SK-N-SH (cell line): ENCODE measurements at regions not wholly inside any gene's neighbourhood (a gene's known extent, or its start where the extent isn't known, plus 50 kb on each side); places are given as distances from the start of the nearest gene placed in this dataset.

Experiments used
- CTCF ChIA-PET: fragments of 300-600, 350-600 bp; formaldehyde crosslinking; extraction: SDS; loops from one replicate; lab custom pipeline; 2021; lab: Yijun Ruan, JAX
- POLR2A ChIA-PET: fragments of 350-600 bp; sonication (Branson Sonifier 250); formaldehyde crosslinking; extraction: SDS; loops from one replicate; lab custom pipeline; 2020; ENCODE audit warnings: antibody characterized with exemption, inconsistent platforms; lab: Yijun Ruan, JAX
- DNase-seq: peaks from one replicate; pipeline ENCODE4 v3.0.0; 2012
- H2AFZ ChIP-seq: fragments of 200-600 bp; sonication (generic); 2 replicates; pipeline ENCODE4 v1.8.1; 2016; ENCODE audit warnings: antibody characterized with exemption, mild to moderate bottlenecking, low read depth
- H3F3A ChIP-seq: fragments of 200-600 bp; sonication (generic); replicated peaks from 2 replicates; pipeline ENCODE3; 2016; ENCODE audit warnings: antibody characterized with exemption, mild to moderate bottlenecking; ENCODE audit not compliant: insufficient read depth
- H3K27ac ChIP-seq, 2 experiments: fragments of 200-500 bp in 1 of 2; fragments of 200-600 bp in 1 of 2; sonication (Bioruptor generic) in 1 of 2; sonication (generic), shearing (Covaris generic) in 1 of 2; 2 replicates each; pipeline versions ENCODE4 v1.5.1 to v1.6.1; 2014 to 2016; ENCODE audit warnings: low read depth in 2 of 2, inconsistent platforms in 1 of 2, low read length in 1 of 2, mild to moderate bottlenecking in 1 of 2, mixed read lengths in 1 of 2
- H3K27me3 ChIP-seq: fragments of 200-600 bp; sonication (generic), shearing (Covaris generic); 2 replicates; pipeline ENCODE4 v1.6.1; 2016; ENCODE audit warnings: mixed run types; ENCODE audit not compliant: insufficient read depth
- H3K36me3 ChIP-seq, 2 experiments: fragments of 200-500 bp in 1 of 2; fragments of 200-600 bp in 1 of 2; sonication (Bioruptor generic) in 1 of 2; sonication (generic) in 1 of 2; replicated peaks in 1 of 2; 2 replicates each; pipeline versions ENCODE3 to v1.5.1; 2014 to 2016; ENCODE audit warnings: low read length in 1 of 2, mild to moderate bottlenecking in 1 of 2; ENCODE audit not compliant: insufficient read depth in 2 of 2, control insufficient read depth in 1 of 2
- H3K4me1 ChIP-seq, 2 experiments: fragments of 200-500 bp in 1 of 2; fragments of 200-600 bp in 1 of 2; sonication (Bioruptor generic) in 1 of 2; sonication (generic), shearing (Covaris generic) in 1 of 2; 2 replicates each; pipeline versions ENCODE4 v1.5.1 to v1.6.1; 2014 to 2016; ENCODE audit warnings: low read depth in 1 of 2, low read length in 1 of 2, mixed run types in 1 of 2; ENCODE audit not compliant: insufficient read depth in 2 of 2, control insufficient read depth in 1 of 2
- H3K4me2 ChIP-seq: fragments of 200-600 bp; sonication (generic), shearing (Covaris generic); 2 replicates; pipeline ENCODE4 v1.6.1; 2017; ENCODE audit warnings: mixed run types
- H3K4me3 ChIP-seq, 2 experiments: fragments of 200-500 bp in 1 of 2; fragments of 200-600 bp in 1 of 2; sonication (Bioruptor generic) in 1 of 2; sonication (generic), shearing (Covaris generic) in 1 of 2; 2 replicates each; pipeline versions ENCODE4 v1.5.1 to v1.8.1; 2014 to 2016; ENCODE audit warnings: low read depth in 2 of 2, inconsistent platforms in 1 of 2, low read length in 1 of 2, mild to moderate bottlenecking in 1 of 2, mixed read lengths in 1 of 2, moderate library complexity in 1 of 2
- H3K79me2 ChIP-seq: fragments of 200-600 bp; sonication (generic); 2 replicates; pipeline ENCODE4 v1.8.1; 2017; ENCODE audit warnings: mild to moderate bottlenecking; ENCODE audit not compliant: insufficient read depth
- H3K9ac ChIP-seq: fragments of 200-600 bp; sonication (generic); 2 replicates; pipeline ENCODE4 v1.6.1; 2017; ENCODE audit warnings: mixed run types
- H3K9me2 ChIP-seq: fragments of 200-600 bp; sonication (generic); 2 replicates; pipeline ENCODE4 v1.6.1; 2017; ENCODE audit warnings: mixed run types
- H3K9me3 ChIP-seq: fragments of 200-600 bp; sonication (generic); 2 replicates; pipeline ENCODE4 v1.6.1; 2017; ENCODE audit warnings: mixed run types, mild to moderate bottlenecking, moderate library complexity
- H4K20me1 ChIP-seq: fragments of 200-600 bp; sonication (generic); 2 replicates; pipeline ENCODE4 v1.6.1; 2017; ENCODE audit warnings: mild to moderate bottlenecking, mixed run types; ENCODE audit not compliant: insufficient read depth
- ELF1 ChIP-seq: IDR thresholded peaks from 2 replicates; pipeline ENCODE4 v1.4.0; 2012
- EP300 ChIP-seq, 2 experiments: IDR thresholded peaks; 2 replicates each; pipeline versions ENCODE4 v1.4.0 to v1.6.1; 2012; ENCODE audit warnings: borderline replicate concordance in 1 of 2, low read depth in 1 of 2, low read length in 1 of 2
- EZH2phosphoT487 ChIP-seq: fragments of 200-600 bp; sonication (generic); IDR thresholded peaks from 2 replicates; pipeline ENCODE4 v1.6.1; 2017; ENCODE audit warnings: low read depth, mixed run types, mild to moderate bottlenecking, antibody characterized with exemption, moderate library complexity, borderline replicate concordance
- FOSL2 ChIP-seq: IDR thresholded peaks from 2 replicates; pipeline ENCODE4 v1.4.0; 2012; ENCODE audit warnings: low read depth, mild to moderate bottlenecking, moderate library complexity, borderline replicate concordance
- GABPA ChIP-seq: IDR thresholded peaks from 2 replicates; pipeline ENCODE4 v1.4.0; 2012; ENCODE audit warnings: low read depth, mild to moderate bottlenecking
- JUND ChIP-seq: IDR thresholded peaks from 2 replicates; pipeline ENCODE4 v1.4.0; 2012
- MEF2A ChIP-seq: IDR thresholded peaks from 2 replicates; pipeline ENCODE4 v1.4.0; 2012; ENCODE audit warnings: low read depth, borderline replicate concordance
- NFIC ChIP-seq: IDR thresholded peaks from 2 replicates; pipeline ENCODE4 v1.4.0; 2012; ENCODE audit warnings: borderline replicate concordance
- NRF1 ChIP-seq: IDR thresholded peaks from 2 replicates; pipeline ENCODE4 v1.6.1; 2012; ENCODE audit warnings: low read depth, mild to moderate bottlenecking, low read length
- POLR2AphosphoS5 ChIP-seq: IDR thresholded peaks from 2 replicates; pipeline ENCODE4 v1.6.1; 2012; ENCODE audit warnings: low read depth, low read length
- RCOR1 ChIP-seq: fragments of 150-350 bp; IDR thresholded peaks from 2 replicates; pipeline ENCODE4 v1.6.1; 2017; ENCODE audit warnings: antibody characterized with exemption, low read length
- SIN3A ChIP-seq: IDR thresholded peaks from 2 replicates; pipeline ENCODE4 v1.6.1; 2012; ENCODE audit warnings: low read depth, mild to moderate bottlenecking, low read length, moderate library complexity, borderline replicate concordance
- TAF1 ChIP-seq: IDR thresholded peaks from 2 replicates; pipeline ENCODE4 v1.6.1; 2012; ENCODE audit warnings: low read depth, mild to moderate bottlenecking, low read length, moderate library complexity, borderline replicate concordance
- TCF12 ChIP-seq: IDR thresholded peaks from 2 replicates; pipeline ENCODE4 v1.4.0; 2012
- YY1 ChIP-seq: IDR thresholded peaks from 2 replicates; pipeline ENCODE4 v1.4.0; 2012; ENCODE audit warnings: low read depth, mild to moderate bottlenecking
- WGBS: methylation state at CpG from one replicate; pipeline ENCODE4 v1.1.6; 2017; ENCODE audit warnings: low lambda C conversion rate; 5-methylcytosine and 5-hydroxymethylcytosine counted together
- TF ChIP-seq, protein P1 (sequence below): fragments of 200-600 bp; sonication (generic); IDR thresholded peaks from 2 replicates; pipeline ENCODE4 v1.6.1; 2017; ENCODE audit warnings: antibody characterized with exemption, mild to moderate bottlenecking, moderate library complexity
- TF ChIP-seq, protein P2 (sequence below): IDR thresholded peaks from 2 replicates; pipeline ENCODE4; 2012
- TF ChIP-seq, protein P3 (sequence below): IDR thresholded peaks from 2 replicates; pipeline ENCODE4 v1.4.0; 2012; ENCODE audit warnings: low read depth, borderline replicate concordance

DNA sequence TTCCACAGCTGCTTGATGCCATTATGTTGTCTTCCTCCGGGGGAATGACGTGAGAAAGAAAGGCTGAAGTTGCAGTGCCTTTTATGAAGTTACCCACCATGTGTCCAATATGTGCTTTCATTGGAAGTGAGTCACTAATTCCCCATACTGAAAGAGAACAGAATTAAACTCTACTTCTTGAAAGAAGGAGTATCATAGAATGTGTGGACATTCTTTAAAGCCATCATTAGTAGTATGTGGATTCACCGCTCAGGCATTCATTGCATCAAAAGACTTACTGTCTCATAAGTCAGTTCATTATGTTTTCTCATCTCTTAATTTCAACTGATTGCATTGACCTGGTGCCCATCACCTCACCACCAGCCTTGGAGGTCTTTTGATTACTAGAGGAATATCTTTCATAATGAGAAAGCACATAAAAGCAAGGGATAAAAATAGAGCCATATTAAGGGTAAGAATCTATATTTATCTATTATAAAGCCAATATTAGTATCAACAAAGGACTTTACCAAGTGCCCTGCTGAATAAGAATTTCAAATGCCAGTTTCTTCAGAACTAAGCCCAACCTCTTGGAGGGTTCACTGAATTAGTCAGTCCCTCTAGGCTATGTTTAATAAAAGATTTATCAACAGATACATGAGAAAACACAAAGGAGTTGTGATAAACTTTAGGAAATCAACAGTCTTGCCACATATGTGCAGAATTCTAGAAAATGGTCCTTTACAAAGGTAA lies 516.1 kb downstream of the NTRK2 start:
- ChIA-PET CTCF (no interaction called here), POLR2A (no interaction called here)
- H2AFZ ChIP-seq: no peak overlapping the region
- H3K4me2 ChIP-seq: no peak overlapping the region
- no peak for DNase-seq
- H3K4me1 ChIP-seq: no peaks in the 10 kb centered on the region
- no peak overlapping the region for H3K27ac ChIP-seq
- WGBS: 86% methylated on average over 3 of the region's 3 CpGs
- no peaks in the 10 kb centered on the region for H3F3A ChIP-seq
- H3K79me2 ChIP-seq: no peaks in the 10 kb centered on the region
- H3K36me3 ChIP-seq: no peaks in the 10 kb centered on the region
- TF ChIP-seq JUND: no peak
- TF ChIP-seq FOSL2: no peak
- TF ChIP-seq EP300 (IDR thresholded peaks at IDR 0.05; ENCODE audit: borderline replicate concordance in 1 of 2, low read depth in 1 of 2, low read length in 1 of 2): no peak
- TF ChIP-seq, protein P1, sequence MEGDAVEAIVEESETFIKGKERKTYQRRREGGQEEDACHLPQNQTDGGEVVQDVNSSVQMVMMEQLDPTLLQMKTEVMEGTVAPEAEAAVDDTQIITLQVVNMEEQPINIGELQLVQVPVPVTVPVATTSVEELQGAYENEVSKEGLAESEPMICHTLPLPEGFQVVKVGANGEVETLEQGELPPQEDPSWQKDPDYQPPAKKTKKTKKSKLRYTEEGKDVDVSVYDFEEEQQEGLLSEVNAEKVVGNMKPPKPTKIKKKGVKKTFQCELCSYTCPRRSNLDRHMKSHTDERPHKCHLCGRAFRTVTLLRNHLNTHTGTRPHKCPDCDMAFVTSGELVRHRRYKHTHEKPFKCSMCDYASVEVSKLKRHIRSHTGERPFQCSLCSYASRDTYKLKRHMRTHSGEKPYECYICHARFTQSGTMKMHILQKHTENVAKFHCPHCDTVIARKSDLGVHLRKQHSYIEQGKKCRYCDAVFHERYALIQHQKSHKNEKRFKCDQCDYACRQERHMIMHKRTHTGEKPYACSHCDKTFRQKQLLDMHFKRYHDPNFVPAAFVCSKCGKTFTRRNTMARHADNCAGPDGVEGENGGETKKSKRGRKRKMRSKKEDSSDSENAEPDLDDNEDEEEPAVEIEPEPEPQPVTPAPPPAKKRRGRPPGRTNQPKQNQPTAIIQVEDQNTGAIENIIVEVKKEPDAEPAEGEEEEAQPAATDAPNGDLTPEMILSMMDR: no peak
- no peak for TF ChIP-seq RCOR1
- no peak for TF ChIP-seq GABPA
- TF ChIP-seq POLR2AphosphoS5: no peak
- no peak for TF ChIP-seq SIN3A
- no peak for TF ChIP-seq MEF2A
- TF ChIP-seq, protein P2, sequence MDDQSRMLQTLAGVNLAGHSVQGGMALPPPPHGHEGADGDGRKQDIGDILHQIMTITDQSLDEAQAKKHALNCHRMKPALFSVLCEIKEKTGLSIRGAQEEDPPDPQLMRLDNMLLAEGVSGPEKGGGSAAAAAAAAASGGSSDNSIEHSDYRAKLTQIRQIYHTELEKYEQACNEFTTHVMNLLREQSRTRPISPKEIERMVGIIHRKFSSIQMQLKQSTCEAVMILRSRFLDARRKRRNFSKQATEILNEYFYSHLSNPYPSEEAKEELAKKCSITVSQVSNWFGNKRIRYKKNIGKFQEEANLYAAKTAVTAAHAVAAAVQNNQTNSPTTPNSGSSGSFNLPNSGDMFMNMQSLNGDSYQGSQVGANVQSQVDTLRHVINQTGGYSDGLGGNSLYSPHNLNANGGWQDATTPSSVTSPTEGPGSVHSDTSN: no peak
- TF ChIP-seq YY1: no peak
- TF ChIP-seq TAF1: no peak
- TF ChIP-seq NRF1: no peak
- no peak for TF ChIP-seq ELF1
- no peak for TF ChIP-seq TCF12
- TF ChIP-seq EZH2phosphoT487: no peak
- TF ChIP-seq, protein P3, sequence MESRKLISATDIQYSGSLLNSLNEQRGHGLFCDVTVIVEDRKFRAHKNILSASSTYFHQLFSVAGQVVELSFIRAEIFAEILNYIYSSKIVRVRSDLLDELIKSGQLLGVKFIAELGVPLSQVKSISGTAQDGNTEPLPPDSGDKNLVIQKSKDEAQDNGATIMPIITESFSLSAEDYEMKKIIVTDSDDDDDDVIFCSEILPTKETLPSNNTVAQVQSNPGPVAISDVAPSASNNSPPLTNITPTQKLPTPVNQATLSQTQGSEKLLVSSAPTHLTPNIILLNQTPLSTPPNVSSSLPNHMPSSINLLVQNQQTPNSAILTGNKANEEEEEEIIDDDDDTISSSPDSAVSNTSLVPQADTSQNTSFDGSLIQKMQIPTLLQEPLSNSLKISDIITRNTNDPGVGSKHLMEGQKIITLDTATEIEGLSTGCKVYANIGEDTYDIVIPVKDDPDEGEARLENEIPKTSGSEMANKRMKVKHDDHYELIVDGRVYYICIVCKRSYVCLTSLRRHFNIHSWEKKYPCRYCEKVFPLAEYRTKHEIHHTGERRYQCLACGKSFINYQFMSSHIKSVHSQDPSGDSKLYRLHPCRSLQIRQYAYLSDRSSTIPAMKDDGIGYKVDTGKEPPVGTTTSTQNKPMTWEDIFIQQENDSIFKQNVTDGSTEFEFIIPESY: no peak
- no peak for TF ChIP-seq NFIC
- H3K4me3 ChIP-seq: no peak overlapping the region
- H3K27me3 ChIP-seq: no peaks in the 10 kb centered on the region; the same call in 1 of the 2 replicates
- no peaks in the 10 kb centered on the region for H4K20me1 ChIP-seq
- H3K9ac ChIP-seq: no peak overlapping the region
- no peaks in the 10 kb centered on the region for H3K9me2 ChIP-seq
- no peaks in the 10 kb centered on the region for H3K9me3 ChIP-seq
